HG02973 (cell line): ENCODE measurements at regions not wholly inside any gene's neighbourhood (a gene's known extent, or its start where the extent isn't known, plus 50 kb on each side); places are given as distances from the start of the nearest gene placed in this dataset.
"Not testable (repeated sequence)": the region's sequence is repeated elsewhere in the genome, so short reads cannot be mapped to it uniquely, and the experiment has no call there.

Experiments used
- ATAC-seq: cut with Tn5 transposase; IDR thresholded peaks from one replicate; pipeline ENCODE4 v1.9.1; 2021; ENCODE audit warnings: moderate library complexity; ENCODE audit not compliant: unreplicated experiment

- no peak for ATAC-seq
Measured at GRCh38 chr11:25741886-25742285, 590.0 kb upstream of the ANO3 start.

GRCh38 chr11:25742800-25743199 lies 589.1 kb upstream of the ANO3 start:
- no peak for ATAC-seq

GRCh38 chr11:25755381-25755780 lies 576.5 kb upstream of the ANO3 start:
- ATAC-seq: no peak

- ATAC-seq: no peak
Measured at GRCh38 chr11:25755918-25756584, 575.9 kb upstream of the ANO3 start.

- ATAC-seq: no peak
Measured at GRCh38 chr11:25758145-25758661, 573.7 kb upstream of the ANO3 start.

GRCh38 chr11:25766332-25767015 lies 565.5 kb upstream of the ANO3 start:
- no peak for ATAC-seq

GRCh38 chr11:25769287-25769686 lies 562.6 kb upstream of the ANO3 start:
- no peak for ATAC-seq

- ATAC-seq: no peak
Measured at GRCh38 chr11:25771605-25772004, 560.3 kb upstream of the ANO3 start.

GRCh38 chr11:25775603-25776002 lies 556.3 kb upstream of the ANO3 start:
- no peak for ATAC-seq

GRCh38 chr11:25776238-25776637 lies 555.7 kb upstream of the ANO3 start:
- ATAC-seq: no peak

GRCh38 chr11:25777343-25777742 lies 554.6 kb upstream of the ANO3 start:
- no peak for ATAC-seq

- no peak for ATAC-seq
Measured at GRCh38 chr11:25779033-25779432, 552.9 kb upstream of the ANO3 start.

GRCh38 chr11:25787416-25787815 lies 544.5 kb upstream of the ANO3 start:
- ATAC-seq: no peak

GRCh38 chr11:25790396-25790795 lies 541.5 kb upstream of the ANO3 start:
- no peak for ATAC-seq

GRCh38 chr11:25793637-25794036 lies 538.3 kb upstream of the ANO3 start:
- no peak for ATAC-seq

GRCh38 chr11:25794804-25795203 lies 537.1 kb upstream of the ANO3 start:
- no peak for ATAC-seq

GRCh38 chr11:25816411-25816810 lies 515.5 kb upstream of the ANO3 start:
- no peak for ATAC-seq

GRCh38 chr11:25824688-25825087 lies 507.2 kb upstream of the ANO3 start:
- no peak for ATAC-seq

- not testable (repeated sequence) for ATAC-seq
Measured at GRCh38 chr11:25831485-25831884, 500.4 kb upstream of the ANO3 start.

GRCh38 chr11:25838918-25839625 lies 492.9 kb upstream of the ANO3 start:
- no peak for ATAC-seq

GRCh38 chr11:25844811-25845210 lies 487.1 kb upstream of the ANO3 start:
- ATAC-seq: no peak

GRCh38 chr11:25855916-25856315 lies 476.0 kb upstream of the ANO3 start:
- no peak for ATAC-seq
